SK-MEL-5 (cell line): ENCODE measurements at regions not wholly inside any gene's neighbourhood (a gene's known extent, or its start where the extent isn't known, plus 50 kb on each side); places are given as distances from the start of the nearest gene placed in this dataset.
A peak's percentile ranks its signal among the peaks of the same experiment; 100 is the strongest.
"Not testable (repeated sequence)": the region's sequence is repeated elsewhere in the genome, so short reads cannot be mapped to it uniquely, and the experiment has no call there.

Experiments used
- DNase-seq: peaks from one replicate; pipeline ENCODE4 v3.0.0-alpha.2; 2016; ENCODE audit warnings: low read depth, low spot score
- in situ Hi-C: cut with HindIII; loops from 2 replicates; pipeline ENCODE4 v1.10.0; 2016; ENCODE audit warnings: low sequenced_read_pairs, high pct_unique_total_duplicates, low pct_unique_long_range_greater_than_20kb

DNA sequence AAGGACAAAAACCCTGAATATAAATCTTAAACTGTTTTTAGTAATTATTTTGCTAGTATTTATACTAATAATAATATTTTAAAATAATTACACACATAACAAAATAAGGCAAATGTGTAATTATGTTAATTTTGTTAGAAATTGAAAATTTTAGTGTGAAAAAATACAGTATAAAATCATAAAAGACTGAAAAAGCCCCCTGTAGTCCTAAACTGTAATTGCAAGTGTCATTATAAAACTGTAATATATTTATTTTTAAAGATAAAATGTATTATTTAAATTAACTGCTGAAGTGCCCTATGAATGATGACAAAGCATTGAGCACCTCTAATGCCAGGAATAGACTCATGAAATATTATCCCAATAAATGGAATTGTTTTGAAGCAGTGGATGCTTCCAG is 1117.7 kb downstream of the CBLN2 start:
- no peak for DNase-seq
- in situ Hi-C loops, result no loop called here

DNA sequence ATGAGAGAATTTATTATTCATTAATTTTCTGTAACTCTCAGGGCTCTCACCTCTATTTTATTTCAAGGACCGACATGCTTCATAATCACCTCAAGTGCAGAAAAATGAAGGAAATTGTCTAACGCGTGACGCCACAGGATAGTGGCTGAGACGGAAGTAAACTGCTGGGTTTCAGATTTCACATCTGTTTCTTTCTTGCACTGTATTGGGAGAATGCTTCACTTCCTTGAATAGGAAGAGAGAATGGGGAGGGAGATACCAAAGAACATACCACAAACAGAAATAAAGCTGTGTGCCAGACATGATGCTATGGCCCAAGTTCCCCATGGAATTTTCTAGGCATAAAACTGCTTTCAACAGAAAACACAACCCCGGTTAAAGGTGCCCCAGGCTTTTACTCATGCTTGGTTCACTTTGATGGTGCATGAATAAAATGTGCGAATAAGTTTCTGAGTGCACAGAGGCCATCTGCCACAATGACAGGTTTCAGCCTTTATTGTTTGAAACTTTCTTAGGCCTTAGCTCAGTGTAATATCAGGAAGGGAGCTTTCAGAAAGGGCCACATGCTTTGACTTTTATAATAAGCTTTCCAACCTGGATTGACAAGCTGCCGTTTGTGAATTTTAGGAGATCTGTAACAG is 1116.4 kb downstream of the SOCS6 start:
- no peak for DNase-seq
- in situ Hi-C loops, result no loop called here

DNA sequence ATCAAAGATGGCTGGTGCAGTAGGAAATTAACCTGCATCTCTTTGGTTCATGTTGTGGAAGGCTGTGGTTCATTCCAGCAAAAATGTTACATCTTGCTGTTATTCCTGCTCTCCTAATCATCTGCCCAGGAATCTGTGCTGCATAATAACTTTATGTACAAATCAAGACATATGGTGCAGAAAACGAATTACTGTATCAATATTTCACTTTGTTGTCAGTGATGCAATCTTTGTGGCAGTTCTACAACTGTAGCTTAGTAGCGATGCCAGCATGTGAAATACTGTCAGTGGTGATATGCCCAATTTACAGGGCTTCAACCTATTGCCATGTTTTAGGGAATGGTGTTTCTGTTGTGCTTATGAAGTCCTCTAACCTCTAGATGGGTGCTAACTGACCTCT is 1114.7 kb downstream of the SOCS6 start:
- in situ Hi-C loops, result no loop called here
- no peak for DNase-seq

DNA sequence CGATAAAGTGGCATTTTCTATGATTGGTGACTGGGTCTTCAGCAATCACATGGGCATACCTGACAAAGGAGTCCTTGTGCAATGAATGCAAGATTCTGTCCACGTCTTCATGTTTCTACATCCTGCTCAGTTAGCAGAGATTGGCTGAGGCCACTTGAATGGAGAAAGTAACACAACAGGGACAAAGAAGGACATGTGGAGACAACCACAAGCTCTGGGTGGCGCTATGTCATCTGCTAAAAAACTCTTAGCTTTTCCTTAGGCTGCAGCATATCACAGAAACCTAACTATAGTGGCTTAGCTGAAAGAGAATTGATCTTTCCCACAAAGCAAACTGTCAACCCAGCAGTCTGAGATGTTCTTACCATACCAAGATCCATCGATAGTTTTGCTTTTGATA is 1109.7 kb downstream of the SOCS6 start:
- in situ Hi-C loops, result no loop called here
- peak; percentile 75 for DNase-seq

DNA sequence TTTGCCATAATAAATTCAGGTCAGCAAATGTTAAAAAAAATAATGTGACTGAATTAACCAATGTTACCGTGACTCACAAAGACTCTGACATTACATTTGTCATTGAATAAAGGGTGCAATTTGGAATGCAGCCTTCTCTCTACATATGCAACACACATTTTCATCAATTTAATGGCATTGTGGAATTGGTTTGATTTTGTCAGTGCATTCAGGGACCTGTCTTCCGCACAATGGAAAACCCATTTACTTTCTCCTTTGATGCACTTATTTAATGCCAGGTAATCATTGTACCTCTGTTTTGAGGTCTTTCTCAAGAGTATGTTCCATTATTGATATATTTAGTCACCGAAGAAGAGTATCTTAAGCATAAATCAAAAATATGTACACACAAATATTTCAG is 1099.3 kb downstream of the SOCS6 start:
- no peak for DNase-seq
- in situ Hi-C loops, result no loop called here

DNA sequence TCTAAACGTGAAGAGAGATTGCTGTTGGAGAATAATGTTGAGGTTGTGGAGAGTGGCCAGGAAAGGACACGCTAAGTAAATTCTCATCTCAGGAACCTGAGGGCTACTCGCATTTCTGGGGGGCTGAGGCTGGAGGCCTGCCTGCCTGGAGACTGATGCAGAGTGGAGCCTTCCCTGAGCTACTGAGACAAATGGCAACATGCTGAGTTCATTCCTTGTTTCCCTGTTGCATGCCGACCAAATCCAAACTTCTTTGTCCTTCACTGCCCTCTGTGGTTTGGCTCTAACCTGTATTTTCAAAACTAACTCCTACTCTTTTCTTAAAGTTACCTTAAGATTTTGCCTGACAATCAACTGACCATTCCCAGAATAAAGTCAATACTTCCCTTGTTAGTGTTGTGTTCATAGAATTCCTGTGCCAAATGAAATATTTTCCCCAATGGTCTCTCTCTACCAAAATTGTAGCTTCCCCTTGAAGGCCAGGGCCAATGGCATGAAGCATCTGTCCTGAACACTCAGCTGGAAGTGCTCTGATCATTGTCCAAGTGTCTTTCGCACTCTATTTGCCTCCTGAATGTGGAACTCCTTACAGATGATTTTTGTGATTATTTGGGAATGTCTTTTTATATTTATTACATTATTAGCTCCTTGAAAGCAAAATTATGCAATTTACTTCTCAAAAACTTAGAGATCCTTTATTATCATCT is 1085.6 kb downstream of the SOCS6 start:
- in situ Hi-C loops, result no loop called here
- no peak for DNase-seq

DNA sequence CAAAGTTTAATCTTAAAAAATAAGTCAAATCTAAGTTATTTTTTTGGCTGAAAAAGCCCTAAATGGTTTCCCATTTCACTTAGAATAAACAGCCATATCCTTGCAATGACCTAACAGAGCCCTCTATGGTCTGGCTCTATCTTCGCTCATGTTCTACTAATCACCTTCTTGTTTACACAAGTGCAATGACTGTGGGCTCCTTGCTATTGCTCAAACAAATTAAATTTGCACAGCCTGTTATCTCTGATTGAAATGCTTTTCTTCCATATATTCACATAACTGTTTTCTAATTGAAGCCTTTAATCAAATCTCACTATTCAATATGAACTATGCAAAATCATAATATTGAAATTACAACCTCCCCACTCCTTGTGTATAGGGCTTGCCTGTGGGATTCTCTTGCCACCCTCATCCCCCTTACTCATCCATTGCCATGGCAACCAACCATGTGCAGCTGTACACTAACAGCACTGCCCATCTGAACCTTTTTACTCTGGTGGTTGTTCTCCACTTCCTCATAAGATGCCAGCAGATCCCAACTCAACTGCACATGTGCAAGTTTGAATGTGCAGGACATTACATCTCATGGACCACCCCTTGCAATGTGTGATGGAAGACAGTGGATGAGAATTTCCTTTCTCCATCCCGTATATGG is 1083.2 kb downstream of the SOCS6 start:
- in situ Hi-C loops, result no loop called here
- DNase-seq, result no peak

DNA sequence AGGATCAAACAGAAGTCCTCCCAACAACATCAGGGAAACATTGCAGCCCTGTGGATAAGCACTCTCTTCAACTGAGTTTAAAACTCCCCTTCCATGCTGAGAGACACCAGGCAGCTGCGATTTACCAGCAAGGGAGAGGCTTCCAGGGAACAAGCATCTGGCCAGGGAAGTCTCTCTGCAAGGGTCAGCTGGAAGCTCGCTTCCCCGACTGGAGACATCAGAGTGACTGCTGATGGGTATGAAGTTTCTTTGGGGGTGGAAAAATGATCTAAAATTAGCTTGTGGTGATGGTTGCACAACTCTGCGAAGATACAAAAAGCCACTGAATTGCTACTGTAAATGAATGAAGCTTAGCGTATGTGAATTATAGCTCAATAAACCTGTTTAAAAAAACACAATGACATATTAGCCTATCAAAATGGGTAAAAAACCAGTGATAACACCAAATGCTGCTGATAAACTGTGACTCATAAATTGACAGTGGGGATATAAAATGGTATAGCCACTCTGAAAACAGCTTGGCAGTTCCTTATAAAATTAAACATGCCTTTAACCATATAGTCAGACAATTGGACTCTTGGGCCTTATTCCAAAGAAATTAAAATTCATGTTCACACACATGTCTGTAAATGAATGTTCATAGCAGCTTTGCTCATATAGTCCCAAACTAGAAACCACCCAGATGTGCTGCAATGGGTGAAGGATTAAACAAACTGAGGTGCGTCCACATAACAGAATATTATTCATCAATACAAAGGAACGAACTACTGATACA is 1082.0 kb downstream of the SOCS6 start:
- in situ Hi-C loops, result no loop called here
- no peak for DNase-seq

DNA sequence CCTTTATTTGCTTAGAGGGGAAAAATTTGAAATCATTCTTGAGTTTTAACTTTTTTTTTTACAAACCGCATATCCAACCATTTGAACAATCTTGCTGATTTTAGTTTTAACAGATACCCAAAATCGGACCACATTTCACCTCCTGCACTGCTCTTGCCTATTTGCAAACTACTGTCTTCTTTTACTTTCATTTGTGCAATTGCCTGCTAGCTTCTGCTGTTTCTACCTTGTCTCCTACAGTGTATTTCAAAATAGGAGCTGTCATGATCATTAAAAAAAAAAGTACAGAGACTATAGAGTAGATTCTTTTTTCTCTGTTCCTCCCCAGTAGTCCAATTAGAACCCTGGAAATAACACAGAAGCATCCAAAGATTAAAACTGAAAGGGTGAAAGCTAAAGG is 1081.2 kb downstream of the SOCS6 start:
- no peak for DNase-seq
- in situ Hi-C loops, result no loop called here

DNA sequence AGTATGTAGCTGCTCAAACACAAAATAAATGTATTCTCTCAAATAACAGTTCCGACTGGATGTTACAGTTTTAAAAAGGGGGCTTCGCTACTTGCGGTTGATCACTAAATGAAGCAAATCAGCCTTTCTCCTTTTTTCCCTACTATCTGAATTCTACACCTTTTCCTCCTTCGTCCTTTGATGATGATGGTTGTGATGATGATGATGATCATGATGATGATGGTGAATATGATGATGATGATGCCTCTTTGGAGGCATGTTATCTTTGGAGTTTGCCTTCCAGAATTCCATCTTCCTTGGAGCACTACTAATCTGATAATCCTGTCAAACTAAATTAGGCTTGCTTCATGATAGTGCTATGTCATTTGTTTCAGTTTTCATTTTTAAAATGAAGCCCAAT is 1073.3 kb downstream of the SOCS6 start:
- in situ Hi-C loops, result no loop called here
- DNase-seq, result no peak

DNA sequence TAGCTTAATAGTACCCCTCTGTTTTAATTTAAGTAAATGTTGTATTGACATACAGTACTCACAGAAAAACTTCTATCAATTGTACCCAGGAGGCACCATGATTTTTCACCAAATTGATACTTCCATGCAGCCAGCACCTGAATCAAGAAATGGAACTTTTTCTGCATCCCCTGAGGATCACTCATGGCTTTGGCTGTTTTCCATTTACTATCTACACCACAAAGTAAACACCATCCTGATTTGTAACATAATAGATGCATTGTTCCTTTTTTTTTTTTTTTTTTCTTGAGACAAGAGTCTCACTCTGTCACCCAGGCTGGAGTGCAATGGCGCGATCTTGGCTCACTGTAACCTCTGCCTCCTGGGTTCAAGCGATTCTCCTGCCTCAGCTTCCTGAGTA is 1066.8 kb downstream of the SOCS6 start:
- DNase-seq, in situ Hi-C loops: not testable (repeated sequence)

DNA sequence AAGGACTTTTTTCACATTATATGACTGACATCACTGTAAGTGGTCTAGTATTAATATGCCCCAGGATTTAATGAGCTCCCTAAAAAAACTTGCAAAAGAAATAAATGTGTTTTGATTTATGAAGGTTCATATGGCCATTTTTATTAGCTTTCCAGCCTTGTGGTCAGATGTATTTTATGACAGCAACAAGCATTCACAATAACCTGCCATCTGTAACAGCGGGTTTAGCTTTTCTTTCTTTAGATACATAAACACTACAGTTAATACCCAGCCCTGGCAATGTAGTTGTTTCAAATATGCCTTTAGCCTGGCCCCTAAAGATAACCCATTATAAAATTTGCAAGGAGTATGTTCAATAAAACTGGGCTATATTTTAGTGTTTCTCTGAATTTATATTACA is 1063.8 kb downstream of the SOCS6 start:
- in situ Hi-C loops, result no loop called here
- DNase-seq, result no peak

DNA sequence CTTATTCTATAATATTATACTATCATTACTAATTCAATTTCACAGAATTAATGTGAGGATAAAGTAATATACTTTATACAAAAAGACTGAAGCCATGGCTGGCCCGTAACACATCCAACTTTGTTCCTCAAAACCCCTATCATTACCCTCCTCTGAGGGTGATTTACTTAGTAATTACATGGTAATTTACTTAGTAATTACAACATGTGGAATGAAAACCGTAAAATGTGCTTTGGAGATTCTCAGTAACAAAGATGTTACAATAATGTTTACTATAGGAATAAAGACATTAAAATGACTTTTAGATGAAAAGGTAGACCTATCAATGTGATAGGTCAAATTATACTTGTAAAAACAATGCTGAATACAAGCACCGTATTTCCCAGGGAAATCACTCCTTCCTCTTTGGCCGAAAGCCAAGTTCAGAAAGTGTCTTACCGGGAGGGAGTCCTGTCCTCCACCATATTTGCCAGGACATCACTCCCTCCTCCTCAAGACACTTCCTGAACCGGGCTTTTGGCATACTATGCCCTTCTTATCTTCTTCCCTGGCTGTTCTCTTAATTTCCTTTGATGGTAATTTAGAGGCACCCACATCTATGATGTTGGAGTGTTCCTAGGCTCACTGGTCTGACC is 1047.8 kb downstream of the SOCS6 start:
- in situ Hi-C loops, result no loop called here

DNA sequence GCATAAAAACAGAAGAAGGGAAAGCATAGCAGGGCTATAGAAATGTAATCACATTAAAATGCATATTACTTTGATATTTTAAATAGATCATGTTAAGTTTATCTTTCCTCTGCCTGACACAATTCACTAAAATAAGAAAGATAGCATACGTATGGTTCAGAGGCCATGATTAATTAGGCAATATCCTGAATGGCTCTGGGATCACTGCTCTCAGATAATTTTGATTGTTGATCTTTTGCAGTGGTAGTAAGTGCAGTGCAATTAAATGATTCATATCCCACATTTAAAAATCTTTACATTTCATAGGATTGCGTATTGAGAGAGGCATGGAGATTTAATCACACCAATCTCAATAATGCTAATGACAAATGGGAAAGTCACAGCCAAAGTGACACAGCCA is 1040.7 kb downstream of the SOCS6 start:
- in situ Hi-C loops, result no loop called here
- DNase-seq, result no peak

More for the DNA sequence above, 1047.8 kb downstream of the SOCS6 start:
- DNase-seq, result no peak

DNA sequence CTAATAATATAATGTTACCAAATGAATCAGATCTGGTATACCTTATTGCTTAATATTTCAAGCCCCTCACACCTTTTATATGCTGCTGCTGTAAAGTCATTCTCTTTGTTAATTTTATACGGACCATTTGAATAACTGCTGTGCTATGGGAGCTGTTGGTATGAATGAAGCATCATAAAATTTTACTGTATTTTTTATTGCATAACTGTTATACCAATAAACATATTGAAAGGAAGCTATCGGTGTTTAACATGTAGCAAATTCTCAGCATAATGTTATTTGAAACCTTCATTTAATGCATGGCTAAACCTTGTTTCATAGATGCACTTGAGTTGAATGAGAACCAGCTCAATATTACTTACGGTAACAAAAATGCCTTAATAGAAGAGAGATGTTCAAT is 1040.3 kb downstream of the SOCS6 start:
- no peak for DNase-seq
- in situ Hi-C loops, result no loop called here

DNA sequence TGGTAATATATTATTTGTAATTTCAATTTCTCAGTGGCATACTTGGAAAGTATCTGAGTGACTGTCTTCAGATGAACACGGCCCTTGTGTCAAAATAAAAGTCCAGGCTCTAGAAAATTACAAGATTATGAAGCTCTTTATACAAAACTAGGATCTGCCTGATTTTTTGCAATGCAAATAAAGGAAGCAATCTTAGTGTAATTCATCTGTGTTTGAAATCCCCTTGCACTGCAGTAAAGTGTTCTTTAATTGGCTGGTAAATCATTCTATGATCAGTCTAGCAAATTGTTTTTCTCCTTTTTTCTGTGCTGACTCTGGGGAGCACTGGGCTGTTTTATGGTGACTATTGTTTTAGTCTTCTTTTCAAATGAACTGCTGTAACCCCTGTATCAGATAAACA is 1039.0 kb downstream of the SOCS6 start:
- in situ Hi-C loops, result no loop called here
- no peak for DNase-seq

DNA sequence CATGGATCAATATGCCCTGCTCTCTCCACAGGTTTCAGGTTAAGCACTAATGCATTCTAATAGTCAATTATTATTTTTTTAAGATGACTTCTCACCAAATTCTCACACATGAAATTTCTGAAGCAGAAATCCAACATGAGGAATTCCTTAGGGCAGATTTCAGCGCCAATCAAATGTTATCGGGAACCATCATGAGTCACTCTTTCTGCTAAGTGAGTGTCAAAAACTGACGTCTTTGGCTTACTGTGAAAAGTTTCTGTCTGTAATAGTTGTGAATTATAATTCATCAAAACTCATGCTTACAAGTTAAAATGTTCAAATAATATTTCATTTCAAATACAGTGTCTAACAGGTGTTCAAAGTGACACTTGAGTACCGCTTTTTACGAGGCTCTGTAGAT is 1038.6 kb downstream of the SOCS6 start:
- in situ Hi-C loops, result no loop called here
- no peak for DNase-seq

DNA sequence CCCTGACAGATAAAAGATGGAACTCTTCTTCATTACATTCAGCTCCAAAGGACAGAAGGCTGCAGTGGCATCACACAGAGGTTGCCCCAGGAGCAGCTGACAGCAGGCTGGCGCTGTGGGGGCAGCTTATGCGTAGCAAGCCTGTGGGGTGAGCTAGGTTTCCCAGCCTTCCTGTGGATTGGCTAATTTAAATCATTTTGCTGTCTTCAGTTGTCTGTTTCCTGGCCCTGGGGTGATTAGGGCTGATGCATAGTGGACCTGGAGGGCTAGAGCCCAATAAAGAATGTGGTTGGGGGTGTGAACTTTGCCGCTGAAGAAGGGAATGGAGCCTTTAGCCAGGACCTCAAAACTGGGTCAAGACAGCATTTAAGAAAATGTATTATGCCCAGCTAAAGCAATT is 1038.0 kb downstream of the SOCS6 start:
- no peak for DNase-seq
- in situ Hi-C loops, result no loop called here
